ENCODE measurements at regions not wholly inside any gene's neighbourhood (a gene's known extent, or its start where the extent isn't known, plus 50 kb on each side); places are given as distances from the start of the nearest gene placed in this dataset.

DNA sequence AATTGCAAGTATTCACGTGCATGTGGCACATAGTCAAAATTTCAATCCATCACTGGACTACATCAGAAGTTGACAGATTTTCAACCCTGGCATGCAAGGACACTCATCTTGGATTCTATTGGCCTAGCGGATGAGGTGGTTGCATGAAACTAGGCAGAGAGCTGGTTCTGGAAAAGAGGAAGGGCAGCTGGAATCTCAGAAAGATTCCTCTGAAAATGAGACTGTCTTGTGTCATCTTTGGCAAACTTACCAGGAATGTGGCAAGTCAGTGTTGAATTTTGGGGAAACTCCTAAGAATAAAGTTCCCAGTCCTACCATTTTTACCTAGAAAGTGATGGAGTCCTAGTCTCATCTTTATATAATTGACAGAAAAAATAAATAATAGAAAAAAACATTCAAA lies 384.3 kb upstream of the NR2F2 start:
- TF ChIP-seq CTCF (conservative IDR thresholded peaks at IDR 0.05; ENCODE audit: low read depth, low read length): no peak
- TF ChIP-seq EZH2 (IDR thresholded peaks at IDR 0.05; ENCODE audit: borderline replicate concordance, low read depth, low read length, poor library complexity, severe bottlenecking): no peak
